Right atrium auricular region (tissue), 2 donors: ENCODE measurements at regions not wholly inside any gene's neighbourhood (a gene's known extent, or its start where the extent isn't known, plus 50 kb on each side); places are given as distances from the start of the nearest gene placed in this dataset.

Experiments used
- DNase-seq: peaks from one replicate; pipeline ENCODE4 v3.0.0-alpha.2; 2019; ENCODE audit warnings: low spot score
- H3K27ac ChIP-seq, 2 donors: fragments of 200-600 bp; sonication (generic); 1 replicate in 1 of 2; 2 replicates in 1 of 2; pipeline ENCODE4 v1.5.1; 2016 to 2019
- H3K27me3 ChIP-seq, 2 donors: fragments of 200-600 bp; sonication (generic); one replicate each; pipeline versions ENCODE4 v1.5.1 to v1.6.0; 2017 to 2019
- H3K36me3 ChIP-seq: fragments of 200-600 bp; sonication (generic); one replicate; pipeline ENCODE4 v1.5.1; 2016
- H3K4me1 ChIP-seq, 2 donors: fragments of 200-600 bp; sonication (generic); one replicate each; pipeline versions ENCODE4 v1.5.1 to v1.6.0; 2017 to 2019
- H3K4me3 ChIP-seq, 2 donors: fragments of 200-600 bp; sonication (generic); 1 replicate in 1 of 2; 2 replicates in 1 of 2; pipeline ENCODE4 v1.5.1; 2017 to 2019; ENCODE audit warnings: mild to moderate bottlenecking in 1 of 2, moderate library complexity in 1 of 2
- H3K9me3 ChIP-seq, 2 donors: fragments of 200-600 bp; sonication (generic); one replicate each; pipeline ENCODE4 v1.5.1; 2019
- CTCF ChIP-seq, 2 donors: fragments of 200-600 bp; sonication (generic); IDR thresholded peaks; one replicate each; pipeline ENCODE4 v1.5.1; 2019; ENCODE audit warnings: antibody characterized with exemption in 2 of 2

DNA sequence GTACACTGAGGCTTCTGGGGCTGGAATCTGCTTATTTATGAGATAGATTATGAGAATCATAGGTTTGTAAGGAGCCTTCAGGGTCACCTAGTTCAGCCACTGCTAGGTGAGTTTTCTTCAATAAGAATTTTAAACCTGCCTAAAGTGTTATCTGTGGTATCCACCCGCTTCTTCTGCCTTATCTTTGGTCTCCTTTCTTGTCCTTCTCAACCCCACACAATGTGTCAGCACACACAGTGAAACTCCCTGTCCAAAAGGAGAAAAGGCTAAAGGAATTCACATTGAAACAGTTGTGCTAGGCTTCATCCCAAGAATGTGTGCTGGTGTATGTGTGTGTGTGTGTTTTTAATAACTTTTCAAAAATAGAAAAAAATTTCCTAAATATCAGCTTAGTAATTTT is 259.3 kb upstream of the BTG1 start:
- Histone ChIP-seq H3K4me1 (peaks cover 0 to 16% of the 10 kb centered on the region in 2 donors), H3K9me3 (peaks cover 0 to 15% of the 10 kb centered on the region in 2 donors), H3K36me3 (no peaks in the 10 kb centered on the region), H3K27me3 (no peaks in the 10 kb centered on the region), H3K4me3 (no peak overlapping the region), H3K27ac (peak overlapping the region; percentile 2 to 76)
- TF ChIP-seq CTCF (IDR thresholded peaks at IDR 0.05): no peak
- no peak for DNase-seq

DNA sequence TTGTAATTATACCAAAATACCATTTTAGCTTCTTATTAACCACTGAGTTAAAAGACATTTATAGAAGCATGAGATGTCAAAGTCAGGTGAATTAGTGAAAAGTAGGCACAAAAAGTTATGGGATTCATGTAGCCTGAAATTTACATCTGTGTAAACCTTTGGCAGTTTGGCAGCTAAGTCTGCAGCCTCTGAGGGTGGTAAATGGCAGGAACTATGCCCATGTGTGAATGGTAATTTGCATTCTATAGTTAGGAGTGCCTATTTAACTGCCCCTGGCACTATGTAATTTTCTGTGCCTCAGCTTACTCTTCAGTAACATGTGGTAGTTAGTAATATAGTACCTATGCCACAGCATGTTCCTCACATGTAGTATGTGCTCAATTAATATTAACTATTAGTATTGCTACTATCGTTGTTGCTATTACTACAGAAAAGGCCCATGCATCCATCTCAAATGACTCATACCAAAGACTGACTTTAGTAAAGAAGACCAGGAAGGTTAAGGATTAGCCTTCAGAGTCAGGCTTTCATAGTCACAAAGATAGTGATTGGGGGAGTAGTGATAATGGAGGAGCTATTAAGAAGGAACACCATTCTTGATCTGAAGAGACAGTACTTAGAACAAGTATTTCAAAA is 258.7 kb upstream of the BTG1 start:
- Histone ChIP-seq H3K9me3 (peaks cover 0 to 15% of the 10 kb centered on the region in 2 donors), H3K27ac (peak overlapping the region; percentile 2 to 76), H3K36me3 (no peaks in the 10 kb centered on the region), H3K27me3 (no peaks in the 10 kb centered on the region), H3K4me3 (no peak overlapping the region), H3K4me1 (peaks cover 0 to 21% of the 10 kb centered on the region in 2 donors)
- TF ChIP-seq CTCF (IDR thresholded peaks at IDR 0.05): no peak
- no peak for DNase-seq

- no peak for DNase-seq
- no peaks in the 10 kb centered on the region for H3K27me3 ChIP-seq
- H3K4me1 ChIP-seq: peaks cover 0 to 30% of the 10 kb centered on the region in 2 donors
- H3K36me3 ChIP-seq: no peaks in the 10 kb centered on the region
- H3K27ac ChIP-seq: peak overlapping the region; percentile 2 to 76
- no peak for TF ChIP-seq CTCF (IDR thresholded peaks at IDR 0.05)
- peaks cover 0 to 7% of the 10 kb centered on the region in 2 donors for H3K9me3 ChIP-seq
- no peak overlapping the region for H3K4me3 ChIP-seq
Observed at GRCh38 chr12:92403210-92404175, 257.8 kb upstream of the BTG1 start.

DNA sequence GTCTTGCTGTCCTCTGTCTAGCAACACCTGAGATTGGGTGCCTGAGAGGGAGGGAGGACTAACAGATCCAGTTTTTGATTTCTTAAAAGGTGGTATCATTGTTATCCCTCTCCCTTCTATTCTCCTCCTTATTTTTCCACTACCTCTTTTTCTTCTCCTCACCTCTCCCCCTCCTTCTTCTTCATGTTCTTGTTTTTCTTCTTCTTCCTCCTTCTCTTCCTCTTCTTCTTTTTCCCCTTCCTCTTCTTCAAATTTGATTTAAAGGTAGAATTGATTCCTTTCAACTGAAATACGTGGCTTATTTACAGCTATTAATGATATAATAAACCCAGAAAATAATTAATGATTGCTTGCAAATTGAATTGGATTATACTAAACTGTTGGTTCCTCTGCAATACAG is 256.8 kb upstream of the BTG1 start:
- TF ChIP-seq CTCF (IDR thresholded peaks at IDR 0.05): no peak
- DNase-seq: no peak
- Histone ChIP-seq H3K4me3 (no peak overlapping the region), H3K9me3 (no peaks in the 10 kb centered on the region), H3K4me1 (peaks cover 0 to 34% of the 10 kb centered on the region in 2 donors), H3K27me3 (no peaks in the 10 kb centered on the region), H3K36me3 (no peaks in the 10 kb centered on the region), H3K27ac (peak overlapping the region in 1 of 2 donors; percentile 76)

DNA sequence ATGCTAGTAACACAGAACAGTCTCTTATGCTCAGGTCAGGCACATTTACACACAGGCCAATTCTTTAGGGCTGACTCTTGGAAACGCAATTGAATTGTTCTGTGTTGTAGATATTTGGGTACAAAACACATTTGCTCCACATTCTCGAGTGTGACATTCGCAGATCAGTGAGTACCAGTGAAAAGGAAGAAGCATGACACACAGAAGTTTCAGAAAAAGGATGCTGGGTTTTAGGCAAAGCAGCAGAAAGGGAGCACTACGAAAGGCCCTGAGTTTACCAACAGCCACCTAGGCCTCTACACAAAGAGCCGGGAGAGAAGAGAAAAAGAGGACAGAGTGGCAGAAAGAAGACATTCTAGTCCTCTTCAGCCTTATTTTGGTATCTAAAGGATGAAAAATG is 254.4 kb upstream of the BTG1 start:
- Histone ChIP-seq H3K27me3 (no peaks in the 10 kb centered on the region), H3K36me3 (no peaks in the 10 kb centered on the region), H3K4me3 (no peak overlapping the region), H3K9me3 (no peaks in the 10 kb centered on the region), H3K27ac (peak overlapping the region in 1 of 2 donors; percentile 1), H3K4me1 (peaks cover 0 to 34% of the 10 kb centered on the region in 2 donors)
- TF ChIP-seq CTCF (IDR thresholded peaks at IDR 0.05): no peak
- no peak for DNase-seq
